Panc1 (cell line): ENCODE measurements at regions not wholly inside any gene's neighbourhood (a gene's known extent, or its start where the extent isn't known, plus 50 kb on each side); places are given as distances from the start of the nearest gene placed in this dataset.

Experiments used
- POLR2AphosphoS5 ChIP-seq: IDR thresholded peaks from 2 replicates; pipeline ENCODE4 v1.6.1; 2012; ENCODE audit warnings: mild to moderate bottlenecking, low read depth, low read length, moderate library complexity
- SIN3A ChIP-seq: IDR thresholded peaks from 2 replicates; pipeline ENCODE4 v1.6.1; 2012; ENCODE audit warnings: low read depth, mild to moderate bottlenecking, low read length, moderate library complexity, borderline replicate concordance; ENCODE audit not compliant: insufficient read depth
- TCF7L2 ChIP-seq: IDR thresholded peaks from 2 replicates; pipeline ENCODE4 v1.6.1; 2011; ENCODE audit warnings: mild to moderate bottlenecking, low read depth, low read length, inconsistent platforms
- TF ChIP-seq, protein P1 (sequence below): fragments of 450-650 bp; IDR thresholded peaks from 2 replicates; pipeline ENCODE4 v1.5.1; 2017; ENCODE audit warnings: mild to moderate bottlenecking
- TF ChIP-seq, protein P2 (sequence below), 2 experiments: IDR thresholded peaks; 2 replicates each; pipeline ENCODE4 v1.6.1; 2011 to 2012; ENCODE audit warnings: low read depth in 2 of 2, control low read depth in 1 of 2, low read length in 1 of 2, mild to moderate bottlenecking in 1 of 2, moderate library complexity in 1 of 2; ENCODE audit not compliant: insufficient read depth in 1 of 2

DNA sequence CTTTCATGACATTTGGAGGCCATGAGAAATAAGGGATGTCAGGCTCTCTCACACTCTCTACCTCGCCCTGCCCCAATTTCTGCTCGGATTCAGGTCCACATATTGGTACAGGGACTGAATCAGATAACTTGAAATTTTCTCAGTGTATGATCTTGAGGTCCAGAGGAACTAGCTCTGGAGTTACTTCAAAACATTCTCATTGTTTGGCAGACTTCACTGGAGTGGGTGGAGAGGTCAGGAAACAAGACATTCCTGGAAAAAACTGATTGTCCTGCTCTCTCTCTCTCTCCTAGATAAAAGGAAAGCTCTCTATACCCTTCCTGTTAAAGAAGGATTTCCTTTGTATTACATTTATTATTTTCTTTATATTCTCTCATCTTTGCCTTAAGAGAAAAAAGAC is 428.1 kb upstream of the DACH1 start:
- TF ChIP-seq, protein P1, sequence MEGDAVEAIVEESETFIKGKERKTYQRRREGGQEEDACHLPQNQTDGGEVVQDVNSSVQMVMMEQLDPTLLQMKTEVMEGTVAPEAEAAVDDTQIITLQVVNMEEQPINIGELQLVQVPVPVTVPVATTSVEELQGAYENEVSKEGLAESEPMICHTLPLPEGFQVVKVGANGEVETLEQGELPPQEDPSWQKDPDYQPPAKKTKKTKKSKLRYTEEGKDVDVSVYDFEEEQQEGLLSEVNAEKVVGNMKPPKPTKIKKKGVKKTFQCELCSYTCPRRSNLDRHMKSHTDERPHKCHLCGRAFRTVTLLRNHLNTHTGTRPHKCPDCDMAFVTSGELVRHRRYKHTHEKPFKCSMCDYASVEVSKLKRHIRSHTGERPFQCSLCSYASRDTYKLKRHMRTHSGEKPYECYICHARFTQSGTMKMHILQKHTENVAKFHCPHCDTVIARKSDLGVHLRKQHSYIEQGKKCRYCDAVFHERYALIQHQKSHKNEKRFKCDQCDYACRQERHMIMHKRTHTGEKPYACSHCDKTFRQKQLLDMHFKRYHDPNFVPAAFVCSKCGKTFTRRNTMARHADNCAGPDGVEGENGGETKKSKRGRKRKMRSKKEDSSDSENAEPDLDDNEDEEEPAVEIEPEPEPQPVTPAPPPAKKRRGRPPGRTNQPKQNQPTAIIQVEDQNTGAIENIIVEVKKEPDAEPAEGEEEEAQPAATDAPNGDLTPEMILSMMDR = no peak
- TF ChIP-seq, protein P2, sequence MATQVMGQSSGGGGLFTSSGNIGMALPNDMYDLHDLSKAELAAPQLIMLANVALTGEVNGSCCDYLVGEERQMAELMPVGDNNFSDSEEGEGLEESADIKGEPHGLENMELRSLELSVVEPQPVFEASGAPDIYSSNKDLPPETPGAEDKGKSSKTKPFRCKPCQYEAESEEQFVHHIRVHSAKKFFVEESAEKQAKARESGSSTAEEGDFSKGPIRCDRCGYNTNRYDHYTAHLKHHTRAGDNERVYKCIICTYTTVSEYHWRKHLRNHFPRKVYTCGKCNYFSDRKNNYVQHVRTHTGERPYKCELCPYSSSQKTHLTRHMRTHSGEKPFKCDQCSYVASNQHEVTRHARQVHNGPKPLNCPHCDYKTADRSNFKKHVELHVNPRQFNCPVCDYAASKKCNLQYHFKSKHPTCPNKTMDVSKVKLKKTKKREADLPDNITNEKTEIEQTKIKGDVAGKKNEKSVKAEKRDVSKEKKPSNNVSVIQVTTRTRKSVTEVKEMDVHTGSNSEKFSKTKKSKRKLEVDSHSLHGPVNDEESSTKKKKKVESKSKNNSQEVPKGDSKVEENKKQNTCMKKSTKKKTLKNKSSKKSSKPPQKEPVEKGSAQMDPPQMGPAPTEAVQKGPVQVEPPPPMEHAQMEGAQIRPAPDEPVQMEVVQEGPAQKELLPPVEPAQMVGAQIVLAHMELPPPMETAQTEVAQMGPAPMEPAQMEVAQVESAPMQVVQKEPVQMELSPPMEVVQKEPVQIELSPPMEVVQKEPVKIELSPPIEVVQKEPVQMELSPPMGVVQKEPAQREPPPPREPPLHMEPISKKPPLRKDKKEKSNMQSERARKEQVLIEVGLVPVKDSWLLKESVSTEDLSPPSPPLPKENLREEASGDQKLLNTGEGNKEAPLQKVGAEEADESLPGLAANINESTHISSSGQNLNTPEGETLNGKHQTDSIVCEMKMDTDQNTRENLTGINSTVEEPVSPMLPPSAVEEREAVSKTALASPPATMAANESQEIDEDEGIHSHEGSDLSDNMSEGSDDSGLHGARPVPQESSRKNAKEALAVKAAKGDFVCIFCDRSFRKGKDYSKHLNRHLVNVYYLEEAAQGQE (IDR thresholded peaks at IDR 0.05; ENCODE audit: insufficient read depth in 1 of 2, low read depth in 2 of 2, low read length in 1 of 2) = no peak
- TF ChIP-seq POLR2AphosphoS5 (no peak), SIN3A (no peak), TCF7L2 (no peak)
